Ishikawa (cell line): ENCODE measurements at regions not wholly inside any gene's neighbourhood (a gene's known extent, or its start where the extent isn't known, plus 50 kb on each side); places are given as distances from the start of the nearest gene placed in this dataset.

Experiments used
- CEBPB ChIP-seq: IDR thresholded peaks from 2 replicates; pipeline ENCODE4 v1.6.1; 2012
- CREB1 ChIP-seq: IDR thresholded peaks from 2 replicates; pipeline ENCODE4 v1.6.1; 2012; ENCODE audit warnings: low read depth
- EGR1 ChIP-seq: IDR thresholded peaks from 2 replicates; pipeline ENCODE4 v1.6.1; 2012
- EP300 ChIP-seq: IDR thresholded peaks from 2 replicates; pipeline ENCODE4 v1.6.1; 2012; ENCODE audit warnings: borderline replicate concordance
- FOXM1 ChIP-seq: IDR thresholded peaks from 2 replicates; pipeline ENCODE4 v1.6.1; 2012; ENCODE audit warnings: low read depth, borderline replicate concordance
- MAX ChIP-seq: IDR thresholded peaks from 2 replicates; pipeline ENCODE4 v1.6.1; 2012
- NFIC ChIP-seq: IDR thresholded peaks from 2 replicates; pipeline ENCODE4 v1.6.1; 2012
- RAD21 ChIP-seq: IDR thresholded peaks from 2 replicates; pipeline ENCODE4 v1.6.1; 2012; ENCODE audit warnings: low read depth
- REST ChIP-seq: IDR thresholded peaks from 2 replicates; pipeline ENCODE4 v1.6.1; 2012; ENCODE audit warnings: low read depth, mild to moderate bottlenecking
- TAF1 ChIP-seq: IDR thresholded peaks from 2 replicates; pipeline ENCODE4 v1.6.1; 2012; ENCODE audit warnings: low read depth, mild to moderate bottlenecking
- TCF12 ChIP-seq: IDR thresholded peaks from 2 replicates; pipeline ENCODE4 v1.6.1; 2012; ENCODE audit warnings: low read depth
- TEAD4 ChIP-seq: IDR thresholded peaks from 2 replicates; pipeline ENCODE4 v1.6.1; 2012
- USF1 ChIP-seq: IDR thresholded peaks from 2 replicates; pipeline ENCODE4 v1.6.1; 2012
- YY1 ChIP-seq: IDR thresholded peaks from 2 replicates; pipeline ENCODE4 v1.6.1; 2012; ENCODE audit warnings: low read depth
- ZBTB7A ChIP-seq: IDR thresholded peaks from 2 replicates; pipeline ENCODE4 v1.6.1; 2012; ENCODE audit warnings: low read depth

- no peak for TF ChIP-seq EGR1
- no peak for TF ChIP-seq CEBPB
- TF ChIP-seq REST, result no peak
- no peak for TF ChIP-seq ZBTB7A
- no peak for TF ChIP-seq NFIC
- no peak for TF ChIP-seq CREB1
- TF ChIP-seq RAD21, result no peak
- no peak for TF ChIP-seq TEAD4
- no peak for TF ChIP-seq MAX
- TF ChIP-seq YY1, result no peak
- no peak for TF ChIP-seq TCF12
- no peak for TF ChIP-seq USF1
- TF ChIP-seq TAF1, result no peak
- TF ChIP-seq EP300, result no peak
- TF ChIP-seq FOXM1, result no peak
Measured at GRCh38 chr3:178485756-178486155, 50.5 kb upstream of the KCNMB2 start.
